Nucleus accumbens (tissue), 56 donors: ENCODE measurements at regions not wholly inside any gene's neighbourhood (a gene's known extent, or its start where the extent isn't known, plus 50 kb on each side); places are given as distances from the start of the nearest gene placed in this dataset.
A peak's percentile ranks its signal among the peaks of the same experiment; 100 is the strongest.

ENCODE experiments used
- DNase-seq, 56 donors: peaks; one replicate each; lab custom pipeline; 2025; lab: John Stamatoyannopoulos, UW

DNA sequence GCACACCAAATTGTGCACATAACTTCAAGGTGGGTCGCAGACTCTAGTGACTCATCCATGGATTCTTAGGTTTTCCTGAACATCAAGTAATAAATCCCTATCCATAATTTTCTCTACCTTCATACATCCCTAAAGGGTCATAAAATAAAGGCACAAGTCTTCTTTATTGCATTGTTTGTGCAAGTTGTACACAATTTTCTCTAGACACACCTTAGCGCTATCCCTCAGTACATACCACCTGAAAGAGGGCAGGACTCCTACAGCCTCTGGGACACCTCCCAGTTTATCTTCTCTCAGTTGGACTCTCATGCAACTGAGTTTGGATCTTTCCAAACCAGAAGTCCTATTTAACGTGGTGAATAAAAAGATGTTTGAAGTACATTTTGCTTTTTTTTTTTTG, 168.5 kb upstream of the BMP4 start:
- DNase-seq = no peak

DNA sequence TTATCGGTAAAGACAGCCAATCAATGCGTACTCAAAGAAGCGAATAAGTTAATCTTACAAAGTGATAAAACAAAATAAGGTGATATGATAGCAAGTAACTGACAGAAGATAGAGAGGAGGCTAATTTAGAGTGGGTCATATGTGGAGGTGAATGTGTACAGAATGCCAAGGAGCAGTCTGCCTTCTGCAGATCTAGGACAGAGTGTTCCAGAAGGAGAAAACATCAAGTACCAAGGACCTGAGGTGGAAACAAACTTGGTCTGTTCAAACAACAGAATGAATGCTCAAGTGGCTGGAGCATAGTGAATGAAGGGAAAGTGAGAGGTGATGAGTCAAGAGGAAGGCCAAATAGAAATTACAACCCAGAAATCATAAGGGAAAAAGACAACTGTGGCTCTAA, 170.3 kb upstream of the BMP4 start:
- DNase-seq = no peak

DNA sequence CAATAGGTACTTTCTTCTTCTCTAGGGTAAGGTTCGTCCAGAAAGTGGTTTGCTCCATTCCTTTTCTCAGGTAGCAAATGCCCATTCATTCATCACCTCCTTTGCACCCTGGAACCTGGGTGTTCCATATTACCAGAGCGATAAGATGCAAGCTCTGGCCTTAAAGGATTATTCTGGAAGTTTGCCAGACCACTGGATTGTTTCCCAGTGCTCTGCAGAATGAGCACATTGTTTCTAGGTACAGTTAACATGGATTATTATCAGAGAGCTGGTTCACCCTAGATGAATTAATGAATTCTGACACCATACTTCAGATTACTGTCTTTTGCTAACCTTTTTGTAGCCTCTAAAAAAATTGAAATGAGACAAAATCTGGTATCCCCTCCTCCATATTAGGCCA, 170.9 kb upstream of the BMP4 start:
- DNase-seq = no peak

- DNase-seq = no peak
Measured at GRCh38 chr14:54129850-54130640, 173.4 kb upstream of the BMP4 start.

DNA sequence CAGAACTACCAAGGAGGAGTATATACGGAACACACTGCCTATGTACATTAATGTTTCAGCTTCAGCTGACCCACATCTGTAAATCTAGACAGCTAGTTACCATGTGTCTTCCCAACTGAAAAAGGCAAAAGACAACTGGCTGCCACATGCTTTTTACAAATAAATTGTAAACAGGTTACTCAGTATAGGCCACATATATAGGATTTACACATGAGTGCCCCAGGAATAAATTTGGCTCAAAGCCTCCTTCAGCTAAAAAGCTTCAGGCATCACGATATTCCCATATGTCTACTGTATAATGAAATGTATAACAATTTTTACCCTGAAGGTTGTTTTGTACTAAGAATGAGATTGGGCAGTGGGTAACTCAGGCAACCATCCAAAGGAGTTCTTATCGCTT, 175.9 kb upstream of the BMP4 start:
- DNase-seq = no peak

DNA sequence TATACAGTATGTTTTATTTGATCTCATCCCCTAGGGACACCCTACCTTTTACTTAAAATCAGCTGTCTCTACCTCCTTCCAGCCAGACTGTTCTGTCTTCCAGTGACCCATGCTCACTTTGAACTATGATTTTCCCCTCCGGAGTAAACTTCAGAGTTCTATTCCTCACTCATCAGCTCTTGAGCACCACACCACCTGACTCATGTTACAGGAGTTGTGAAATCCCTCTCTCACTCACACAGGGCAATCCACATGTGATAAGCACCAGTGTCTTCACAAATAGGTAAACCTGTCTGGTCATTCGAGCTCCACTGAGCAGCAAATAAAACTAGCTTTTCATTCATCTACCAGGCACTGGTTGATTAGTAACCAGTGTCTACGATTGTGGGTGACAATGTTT, 177.3 kb upstream of the BMP4 start:
- no peak for DNase-seq

- no peak for DNase-seq
Measured at GRCh38 chr14:54135804-54136280, 179.2 kb upstream of the BMP4 start.

- DNase-seq = no peak
Measured at GRCh38 chr14:54136894-54137613, 180.4 kb upstream of the BMP4 start.

GRCh38 chr14:54137614-54137961, 181.0 kb upstream of the BMP4 start:
- DNase-seq = no peak

DNA sequence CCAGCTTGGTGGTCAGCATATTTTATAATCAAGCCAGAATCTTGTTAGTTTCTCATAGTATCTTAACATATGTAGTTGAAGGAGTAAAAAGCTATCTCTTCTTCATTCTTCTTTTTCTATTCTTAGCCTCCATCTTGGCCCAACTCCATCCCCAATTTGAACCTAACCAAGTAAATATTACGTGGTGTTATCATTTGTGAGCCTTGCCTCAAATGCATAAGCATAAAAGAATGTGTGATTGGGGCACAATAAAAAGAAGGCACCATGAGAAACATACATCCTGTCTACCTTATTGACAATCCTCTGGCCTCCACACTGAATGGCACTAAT, 181.4 kb upstream of the BMP4 start:
- DNase-seq = no peak

DNA sequence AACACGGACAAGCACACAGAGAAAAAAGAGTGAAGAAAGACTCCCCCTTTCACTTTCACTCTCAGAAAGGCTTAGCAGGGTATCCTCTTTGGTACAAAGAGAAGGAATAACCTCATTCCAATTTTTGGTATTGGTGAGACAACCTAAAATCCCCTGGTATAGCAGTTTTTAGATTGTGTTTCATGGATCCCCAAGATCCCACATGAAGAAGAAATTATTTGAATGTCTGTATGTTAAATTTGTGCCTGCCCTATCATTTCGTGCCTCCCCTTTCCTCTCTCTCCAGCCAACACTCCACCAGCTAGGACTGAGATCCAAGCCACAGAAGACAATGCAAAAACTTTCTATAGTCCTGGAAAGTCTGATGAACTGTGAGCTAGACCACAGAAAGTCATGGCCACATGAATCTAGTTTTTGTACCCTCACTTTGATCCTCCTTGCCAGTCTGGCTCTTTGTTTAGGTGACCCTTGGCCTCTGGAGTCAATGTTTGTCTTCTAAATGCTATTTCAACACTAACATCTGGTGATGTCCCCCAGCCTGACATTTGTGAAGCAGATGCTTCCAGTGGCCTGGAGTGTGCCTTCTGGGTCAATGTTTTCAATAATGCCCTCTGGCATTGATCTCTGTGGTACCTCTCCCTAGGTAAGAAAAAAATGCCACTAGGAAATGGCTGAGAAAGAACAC, 181.9 kb upstream of the BMP4 start:
- no peak for DNase-seq

- DNase-seq = no peak
Measured at GRCh38 chr14:54140551-54140950, 183.9 kb upstream of the BMP4 start.

GRCh38 chr14:54146601-54147000, 190.0 kb upstream of the BMP4 start:
- no peak for DNase-seq

- DNase-seq = no peak
Measured at GRCh38 chr14:54147282-54147681, 190.7 kb upstream of the BMP4 start.

DNA sequence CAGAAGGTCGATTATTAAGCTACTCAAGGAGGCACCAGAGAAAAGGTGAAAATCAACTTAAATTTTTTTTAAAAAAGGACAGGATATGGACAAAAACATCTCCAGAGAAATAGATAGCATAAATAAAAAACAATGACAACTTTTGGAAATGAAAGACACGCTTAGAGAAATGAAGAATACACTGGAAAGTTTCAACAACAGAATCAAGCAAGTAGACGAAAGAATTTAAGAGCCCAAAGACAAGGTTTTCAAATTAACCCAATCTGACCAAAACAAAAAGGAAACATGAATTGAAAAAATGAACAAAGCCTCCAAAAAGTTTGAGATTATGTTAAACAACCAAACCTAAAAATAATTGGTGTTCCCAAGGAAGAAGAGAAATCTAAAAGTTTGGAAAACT, 191.1 kb upstream of the BMP4 start:
- no peak for DNase-seq

DNA sequence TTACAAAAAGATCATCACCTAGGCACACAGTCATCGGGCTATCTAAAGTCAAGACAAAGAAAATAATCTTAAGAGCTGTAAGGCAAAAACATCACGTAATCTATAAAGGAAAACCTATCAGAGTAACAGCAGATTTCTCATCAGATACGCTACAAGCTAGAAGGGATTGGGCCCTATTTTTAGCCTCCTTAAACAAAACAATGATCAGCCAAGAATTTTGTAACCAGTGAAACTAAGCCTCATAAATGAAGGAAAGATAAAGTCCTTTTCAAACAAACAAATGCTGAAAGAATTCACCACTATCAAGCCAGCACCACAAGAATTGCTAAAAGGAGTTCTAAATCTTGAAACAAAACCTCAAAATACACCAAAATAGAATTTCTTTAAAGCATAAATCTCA, 191.6 kb upstream of the BMP4 start:
- no peak for DNase-seq

DNA sequence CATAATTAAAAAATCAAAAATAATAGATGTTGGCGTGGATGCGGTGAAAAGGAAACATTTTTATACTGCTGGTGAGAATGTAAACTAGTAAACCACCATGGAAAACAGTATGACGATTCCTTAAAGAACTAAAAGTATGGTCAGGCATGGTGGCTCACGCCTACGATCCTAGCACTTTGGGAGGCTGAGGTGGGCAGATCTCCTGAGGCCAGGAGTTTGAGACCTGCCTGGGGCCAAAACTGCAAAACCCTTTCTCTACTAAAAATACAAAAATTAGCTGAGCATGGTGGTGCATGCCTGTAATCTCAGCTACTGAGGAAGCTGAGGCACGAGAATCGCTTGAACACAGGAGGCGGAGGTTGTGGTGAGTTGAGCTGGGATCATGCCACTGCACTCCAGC, 195.7 kb upstream of the BMP4 start:
- DNase-seq = no peak

GRCh38 chr14:54166049-54166950, 209.7 kb upstream of the BMP4 start:
- DNase-seq = peak in 32 of 56 donors; percentile 0 to 70 (median 13)

DNA sequence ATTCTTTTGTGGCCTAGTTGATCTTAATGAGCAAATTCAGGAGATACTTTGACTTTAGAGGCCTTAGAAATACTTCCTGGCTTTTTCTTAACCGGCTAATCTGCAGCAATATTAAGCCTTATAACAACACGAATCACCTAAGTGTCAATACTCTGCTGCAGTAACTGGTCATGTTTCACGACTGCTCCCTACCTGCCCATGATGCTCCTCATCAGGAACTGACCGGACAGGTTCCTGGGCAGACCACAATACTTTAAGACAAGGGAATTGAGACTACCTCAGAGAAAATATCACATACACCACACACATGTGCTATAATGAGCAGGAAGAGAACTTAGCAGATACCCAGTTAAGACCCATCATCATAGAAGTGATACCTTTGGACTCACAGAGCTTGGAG, 211.9 kb upstream of the BMP4 start:
- DNase-seq = no peak

DNA sequence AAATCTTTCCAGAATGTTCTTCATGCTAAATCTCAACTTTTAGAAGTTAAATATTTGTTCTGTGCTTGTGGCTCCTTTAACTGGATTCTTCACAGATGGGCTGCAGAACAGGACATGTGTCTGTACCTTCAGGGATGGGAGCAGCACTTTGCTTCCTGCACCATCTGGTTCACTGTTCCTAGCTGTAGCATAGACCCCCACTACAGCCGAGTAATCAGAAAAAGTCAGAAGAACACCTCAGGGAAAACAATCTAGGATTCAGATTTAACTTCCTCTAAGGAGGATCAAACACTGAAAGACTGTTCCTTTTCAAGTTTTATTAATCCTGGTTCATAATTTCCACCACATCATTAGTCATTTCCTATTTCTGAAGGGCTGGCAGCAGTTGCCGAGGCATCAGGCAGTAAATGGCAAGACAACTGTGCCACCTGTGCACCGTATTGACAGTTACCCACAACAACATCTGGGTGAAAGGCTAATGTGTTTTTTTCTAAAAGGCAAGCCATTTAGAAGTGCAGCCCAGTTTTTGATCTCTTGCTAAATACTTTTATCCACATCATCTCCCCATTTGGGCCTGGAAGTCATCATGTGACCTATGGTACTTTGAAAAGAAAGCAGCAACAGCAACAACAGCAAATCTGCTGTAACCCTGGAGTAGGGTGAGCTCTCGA, 212.8 kb upstream of the BMP4 start:
- no peak for DNase-seq
